ENCODE measurements at regions not wholly inside any gene's neighbourhood (a gene's known extent, or its start where the extent isn't known, plus 50 kb on each side); places are given as distances from the start of the nearest gene placed in this dataset.

- no peak for TF ChIP-seq BHLHE40 (IDR thresholded peaks at IDR 0.05; ENCODE audit: borderline replicate concordance)
- no peak for TF ChIP-seq HDGF (IDR thresholded peaks at IDR 0.05; ENCODE audit: borderline replicate concordance)
- no peak for TF ChIP-seq ZNF384 (IDR thresholded peaks at IDR 0.05)
- no peak for TF ChIP-seq SP1 (IDR thresholded peaks at IDR 0.05)
- no peak for TF ChIP-seq ELF4 (IDR thresholded peaks at IDR 0.05)
- no peak for TF ChIP-seq FOXK2 (IDR thresholded peaks at IDR 0.05)
- no peak for TF ChIP-seq FOXM1 (IDR thresholded peaks at IDR 0.05; ENCODE audit: borderline replicate concordance)
- TF ChIP-seq CTBP1 (IDR thresholded peaks at IDR 0.05; ENCODE audit: borderline replicate concordance): no peak
- TF ChIP-seq SUZ12 (IDR thresholded peaks at IDR 0.05): no peak
Measured at GRCh38 chr15:25504307-25504706, 65.5 kb upstream of the UBE3A start.
